GM18507 (cell line): ENCODE measurements at regions not wholly inside any gene's neighbourhood (a gene's known extent, or its start where the extent isn't known, plus 50 kb on each side); places are given as distances from the start of the nearest gene placed in this dataset.
A peak's percentile ranks its signal among the peaks of the same experiment; 100 is the strongest.
"Not testable (repeated sequence)": the region's sequence is repeated elsewhere in the genome, so short reads cannot be mapped to it uniquely, and the experiment has no call there.

Experiments used
- DNase-seq: peaks from one replicate; pipeline ENCODE4 v3.0.0; 2011; ENCODE audit warnings: low read depth; ENCODE audit not compliant: insufficient read length; ENCODE audit errors: extremely low spot score
- FAIRE-seq: peaks from 2 replicates; lab custom pipeline; 2011; peaks lifted over from hg19 to GRCh38; lab: Jason Lieb, UNC

DNA sequence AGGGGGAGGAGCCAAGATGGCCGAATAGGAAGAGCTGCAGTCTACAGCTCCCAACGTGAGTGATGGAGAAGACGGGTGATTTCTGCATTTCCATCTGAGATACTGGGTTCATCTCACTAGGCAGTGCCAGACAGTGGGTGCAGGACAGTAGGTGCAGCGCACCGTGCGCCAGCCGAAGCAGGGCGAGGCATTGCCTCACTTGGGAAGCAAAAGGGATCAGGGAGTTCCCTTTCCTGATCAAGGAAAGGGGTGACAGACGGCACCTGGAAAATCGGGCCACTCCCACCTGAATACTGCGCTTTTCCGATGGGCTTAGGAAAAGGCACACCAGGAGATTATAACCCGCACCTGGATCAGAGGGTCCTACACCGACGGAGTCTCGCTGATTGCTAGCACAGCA lies 121.1 kb upstream of the SESTD1 start:
- not testable (repeated sequence) for FAIRE-seq

DNA sequence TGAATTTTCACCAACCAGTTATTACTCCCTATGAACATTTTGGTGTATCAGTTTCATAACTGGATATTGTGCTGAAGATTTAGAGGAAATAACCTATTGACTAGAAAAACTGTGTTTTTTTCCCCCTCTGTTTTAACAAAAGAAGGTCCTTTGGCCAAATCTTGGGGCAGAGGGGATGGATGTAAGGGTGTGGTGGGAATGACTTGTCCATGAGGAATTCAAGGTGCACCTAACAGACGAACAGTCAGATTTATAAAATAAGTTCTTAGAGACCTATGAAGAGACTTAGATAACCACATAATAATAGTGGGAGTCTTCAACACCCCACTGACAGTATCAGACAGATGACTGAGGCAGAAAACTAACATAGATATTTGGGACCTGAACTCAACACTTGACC lies 119.3 kb upstream of the SESTD1 start:
- DNase-seq: no peak
- FAIRE-seq: no peak

More for the DNA sequence above, 121.1 kb upstream of the SESTD1 start:
- not testable (repeated sequence) for DNase-seq

GRCh38 chr2:179377296-179377695 lies 112.7 kb upstream of the SESTD1 start:
- DNase-seq (no peak), FAIRE-seq (no peak)

- DNase-seq: no peak
- no peak for FAIRE-seq
These were observed 112.2 kb upstream of the SESTD1 start for GRCh38 chr2:179376881-179377280.

DNA sequence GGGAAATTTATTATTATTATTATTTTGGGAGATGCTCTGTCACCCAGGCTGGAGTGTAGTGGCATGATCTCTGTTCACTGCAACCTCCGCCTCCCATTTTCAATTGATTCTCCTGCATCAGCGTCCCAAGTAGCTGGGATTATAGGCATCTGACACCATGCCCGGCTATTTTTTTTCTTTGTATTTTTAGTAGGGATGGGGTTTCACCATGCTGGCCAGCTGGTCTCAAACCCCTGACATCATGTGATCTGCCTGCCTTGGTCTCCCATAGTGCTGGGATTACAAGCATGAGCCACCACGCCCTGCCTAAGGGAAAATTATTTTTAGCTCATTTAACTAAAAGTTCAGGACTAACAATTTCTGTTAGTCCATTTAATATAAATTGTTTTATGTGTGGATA lies 109.2 kb upstream of the SESTD1 start:
- DNase-seq (no peak), FAIRE-seq (no peak)

GRCh38 chr2:179365561-179365960 lies 100.9 kb upstream of the SESTD1 start:
- not testable (repeated sequence) for DNase-seq, FAIRE-seq

DNA sequence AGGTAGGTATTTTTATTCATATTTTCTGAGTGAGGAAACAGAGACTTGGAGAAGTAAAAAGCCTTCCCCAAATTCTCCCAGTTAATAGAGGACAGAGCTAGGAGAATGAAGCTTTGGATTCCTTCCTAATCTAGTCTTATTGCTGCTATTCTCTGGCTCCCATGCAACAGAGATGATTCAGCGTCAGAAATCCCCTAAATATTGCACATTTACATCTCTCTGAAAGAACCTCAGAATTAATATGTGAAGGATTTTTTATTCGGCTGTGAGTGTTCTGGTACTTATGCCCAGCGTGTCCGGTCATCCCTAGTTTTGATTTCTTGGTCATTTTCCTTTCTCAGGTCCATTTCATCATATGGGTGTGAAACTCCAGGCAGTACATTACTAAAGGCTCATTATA lies 91.2 kb upstream of the SESTD1 start:
- no peak for DNase-seq
- no peak for FAIRE-seq

DNA sequence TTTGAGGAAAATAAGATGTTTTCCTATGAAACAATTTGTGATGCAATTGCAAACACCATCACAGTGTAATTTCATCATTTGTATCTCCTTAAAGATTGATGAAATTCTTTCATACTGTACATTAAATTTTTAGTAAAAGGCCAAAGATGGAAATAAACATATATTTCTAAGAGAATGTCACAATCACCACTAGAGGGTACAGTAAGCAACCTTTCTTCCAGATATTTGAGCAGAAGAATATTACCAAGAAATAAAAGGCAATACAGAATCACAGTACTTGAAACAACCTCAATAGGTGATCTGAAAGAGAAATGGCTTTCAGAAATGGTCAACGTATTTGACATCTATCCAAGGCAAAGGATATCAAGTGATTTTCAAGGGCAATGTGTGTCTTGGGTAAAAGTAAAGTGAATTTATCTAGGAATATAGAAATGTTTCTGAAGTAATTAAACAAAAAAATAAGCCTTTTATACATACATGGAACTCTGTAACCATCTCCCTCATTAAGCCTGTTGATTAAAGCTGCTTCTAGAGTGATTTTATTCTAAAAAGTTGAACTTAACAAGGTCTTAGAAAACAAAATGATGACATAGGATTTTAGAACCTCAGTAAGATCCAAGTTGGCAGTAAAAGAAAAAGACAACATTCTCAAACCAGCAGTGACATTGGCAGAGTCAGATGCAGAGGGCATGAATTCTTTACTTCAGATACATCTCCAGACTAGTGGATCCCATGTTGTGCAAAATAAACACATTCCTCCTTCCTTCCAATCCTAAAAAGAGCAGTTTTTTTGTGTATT lies 90.3 kb upstream of the SESTD1 start:
- FAIRE-seq (no peak), DNase-seq (no peak)

- no peak for FAIRE-seq
- DNase-seq: no peak
These were observed 89.7 kb upstream of the SESTD1 start for GRCh38 chr2:179354296-179354695.

- FAIRE-seq: no peak
These were observed 87.5 kb upstream of the SESTD1 start for GRCh38 chr2:179352181-179352580.

DNA sequence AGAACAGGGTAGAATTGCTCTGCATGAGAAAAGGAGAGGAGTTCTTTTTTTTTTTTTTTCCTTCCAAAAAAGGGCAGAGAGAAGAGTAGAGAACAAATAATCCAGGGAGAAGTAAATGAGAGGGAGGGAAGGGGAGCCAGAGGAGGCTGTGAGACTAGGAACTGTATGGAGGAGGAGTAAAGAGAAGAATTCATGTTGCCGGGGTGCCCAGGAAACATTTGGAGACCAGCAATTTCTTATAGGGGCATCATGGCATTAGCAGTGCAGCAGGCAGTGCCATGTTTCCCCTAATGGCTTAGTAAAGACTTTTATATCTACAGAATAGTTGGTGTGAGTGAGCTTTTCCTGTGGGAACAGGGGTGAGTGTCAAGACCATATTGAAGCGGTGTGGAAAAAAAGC lies 86.4 kb upstream of the SESTD1 start:
- FAIRE-seq (no peak), DNase-seq (no peak)

More at GRCh38 chr2:179352181-179352580, 87.5 kb upstream of the SESTD1 start:
- no peak for DNase-seq

GRCh38 chr2:179349670-179350303 lies 85.2 kb upstream of the SESTD1 start:
- no peak for FAIRE-seq

DNA sequence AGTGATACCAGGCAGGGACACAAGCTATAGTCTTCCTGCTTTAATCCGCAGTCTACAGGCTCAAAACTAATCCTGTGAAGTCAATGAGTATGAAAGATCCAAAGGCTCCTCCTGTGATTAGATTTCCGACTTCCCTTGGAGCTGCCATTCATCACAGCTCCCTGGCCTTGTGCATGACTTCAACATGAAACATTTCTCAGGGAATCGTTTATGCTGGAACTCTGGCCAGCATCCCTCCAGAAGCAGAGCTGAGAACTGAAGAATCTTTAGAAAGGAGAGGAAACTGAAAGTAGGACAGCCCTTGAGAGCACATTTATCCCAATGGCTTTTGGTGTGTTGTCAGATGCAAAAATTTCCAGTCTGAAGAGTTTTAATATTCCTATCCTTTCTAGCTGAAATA lies 84.3 kb upstream of the SESTD1 start:
- FAIRE-seq (no peak), DNase-seq (no peak)

More at GRCh38 chr2:179349670-179350303, 85.2 kb upstream of the SESTD1 start:
- no peak for DNase-seq

DNA sequence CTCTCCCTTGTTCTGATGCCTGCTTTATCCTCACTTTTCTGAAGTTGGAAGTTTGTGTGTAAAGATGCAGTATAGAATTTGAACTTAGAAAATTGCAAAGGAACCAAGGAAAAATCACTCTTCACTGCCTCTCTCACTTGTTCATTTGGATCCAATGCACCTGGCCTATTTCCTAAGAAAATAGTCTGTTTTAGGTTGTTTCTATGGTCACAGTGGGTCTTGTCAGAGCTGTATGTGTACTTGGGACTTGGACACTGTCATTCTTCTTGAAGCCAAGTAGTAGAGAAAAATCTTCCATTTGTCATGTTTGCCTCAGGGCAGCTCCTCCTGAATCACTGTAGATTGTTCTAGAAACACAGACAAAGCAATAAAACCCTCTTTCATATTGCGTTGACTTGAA lies 80.3 kb upstream of the SESTD1 start:
- DNase-seq: no peak
- no peak for FAIRE-seq

GRCh38 chr2:179344280-179344964 lies 79.8 kb upstream of the SESTD1 start:
- DNase-seq: no peak
- FAIRE-seq: no peak

- DNase-seq (no peak), FAIRE-seq (no peak)
These were observed 79.3 kb upstream of the SESTD1 start for GRCh38 chr2:179343945-179344279.

- no peak for DNase-seq
- no peak for FAIRE-seq
These were observed 76.7 kb upstream of the SESTD1 start for GRCh38 chr2:179341152-179341866.

DNA sequence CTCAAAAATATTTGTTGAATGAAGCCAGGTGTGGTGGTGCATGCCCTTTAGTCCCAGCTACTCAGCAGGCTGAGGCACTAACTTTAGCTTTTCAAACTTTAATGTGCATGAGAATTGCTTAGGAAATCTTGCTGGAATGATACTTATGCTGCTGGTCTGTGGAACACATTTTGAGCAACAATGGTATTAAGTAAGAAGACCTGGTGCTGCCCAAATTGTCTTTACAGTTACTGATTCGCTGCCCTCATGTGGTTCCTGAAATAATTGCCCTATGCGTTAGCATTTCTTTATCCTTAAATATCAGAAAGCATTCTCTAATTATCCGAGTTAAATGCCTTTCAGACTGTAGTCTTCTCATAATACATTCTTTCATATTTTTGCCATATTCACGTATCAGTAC lies 76.0 kb upstream of the SESTD1 start:
- FAIRE-seq (no peak), DNase-seq (no peak)

GRCh38 chr2:179338681-179339080 lies 74.0 kb upstream of the SESTD1 start:
- DNase-seq: no peak
- peak; percentile 41 for FAIRE-seq
